Lower lobe of right lung (tissue), 2 donors: ENCODE measurements at regions not wholly inside any gene's neighbourhood (a gene's known extent, or its start where the extent isn't known, plus 50 kb on each side); places are given as distances from the start of the nearest gene placed in this dataset.
"Not testable (repeated sequence)": the region's sequence is repeated elsewhere in the genome, so short reads cannot be mapped to it uniquely, and the experiment has no call there.

ENCODE experiments used
- ATAC-seq, 2 donors: fragments of 200-7000 bp; cut with Tn5 transposase; one replicate each; pipeline ENCODE4 v1.9.1; 2020 to 2022; ENCODE audit warnings: mild to moderate bottlenecking in 2 of 2, moderate library complexity in 2 of 2
- DNase-seq: peaks from one replicate; pipeline ENCODE4 v3.0.0-alpha.2; 2020
- H3K27ac ChIP-seq: fragments of 200-600 bp; one replicate; pipeline ENCODE4 v1.8.0; 2022
- H3K27me3 ChIP-seq: fragments of 200-600 bp; one replicate; pipeline ENCODE4 v1.8.0; 2022; ENCODE audit warnings: low read depth
- H3K36me3 ChIP-seq: fragments of 200-600 bp; one replicate; pipeline ENCODE4 v1.8.0; 2022; ENCODE audit warnings: mild to moderate bottlenecking
- H3K4me1 ChIP-seq: fragments of 200-600 bp; one replicate; pipeline ENCODE4 v1.8.0; 2022
- H3K4me3 ChIP-seq: fragments of 200-600 bp; one replicate; pipeline ENCODE4 v1.8.0; 2022; ENCODE audit warnings: mild to moderate bottlenecking
- H3K9me3 ChIP-seq: fragments of 200-600 bp; one replicate; pipeline ENCODE4 v1.8.0; 2022
- CTCF ChIP-seq: fragments of 200-600 bp; IDR thresholded peaks from one replicate; pipeline ENCODE4 v1.8.0; 2022; ENCODE audit warnings: antibody characterized with exemption, mild to moderate bottlenecking
- intact Hi-C: fragments of 100-400 bp; cut with DNase I; formaldehyde crosslinking; loops from one replicate; pipeline ENCODE4 v1.11.0; 2022
- donor health status: DM: no; HTN: yes; CAD: no; lungs with severe emphysema.

GRCh38 chr2:36168115-36168514 is 187.5 kb upstream of the CRIM1 start:
- no peaks in the 10 kb centered on the region for H3K9me3 ChIP-seq
- no peaks in the 10 kb centered on the region for H3K36me3 ChIP-seq
- H3K27me3 ChIP-seq, result no peaks in the 10 kb centered on the region
- no peaks in the 10 kb centered on the region for H3K4me1 ChIP-seq
- no peak overlapping the region for H3K4me3 ChIP-seq
- DNase-seq (no peak), ATAC-seq (peak; percentile 28 to 37)
- TF ChIP-seq CTCF, result no peak
- intact Hi-C loops, result no loop called here
- H3K27ac ChIP-seq, result no peak overlapping the region

- intact Hi-C loops, result no loop called here
- Histone ChIP-seq H3K4me3 (no peak overlapping the region), H3K4me1 (no peaks in the 10 kb centered on the region), H3K27me3 (no peaks in the 10 kb centered on the region), H3K9me3 (no peaks in the 10 kb centered on the region), H3K36me3 (no peaks in the 10 kb centered on the region), H3K27ac (no peak overlapping the region)
- ATAC-seq (no peak), DNase-seq (no peak)
- no peak for TF ChIP-seq CTCF
Measured at GRCh38 chr2:36165132-36165531, 190.4 kb upstream of the CRIM1 start.

- DNase-seq, result no peak
- Histone ChIP-seq H3K27me3 (no peaks in the 10 kb centered on the region), H3K4me3 (no peak overlapping the region), H3K36me3 (no peaks in the 10 kb centered on the region), H3K4me1 (no peaks in the 10 kb centered on the region), H3K27ac (no peak overlapping the region), H3K9me3 (no peaks in the 10 kb centered on the region)
- ATAC-seq, result no peak
- no peak for TF ChIP-seq CTCF
- intact Hi-C loops, result no loop called here
Measured at GRCh38 chr2:36163520-36164254, 191.9 kb upstream of the CRIM1 start.

- H3K4me1 ChIP-seq, H3K36me3 ChIP-seq, DNase-seq, H3K27ac ChIP-seq, intact Hi-C loops, H3K4me3 ChIP-seq, ATAC-seq, H3K9me3 ChIP-seq, H3K27me3 ChIP-seq: not testable (repeated sequence)
Measured at GRCh38 chr2:36157093-36157492, 198.5 kb upstream of the CRIM1 start.

- ATAC-seq (no peak), DNase-seq (no peak)
- TF ChIP-seq CTCF, result no peak
- Histone ChIP-seq H3K27me3 (no peaks in the 10 kb centered on the region), H3K4me1 (no peaks in the 10 kb centered on the region), H3K27ac (no peak overlapping the region), H3K9me3 (no peaks in the 10 kb centered on the region), H3K4me3 (no peak overlapping the region), H3K36me3 (no peaks in the 10 kb centered on the region)
- intact Hi-C loops, result no loop called here
Measured at GRCh38 chr2:36147670-36148390, 207.7 kb upstream of the CRIM1 start.

GRCh38 chr2:36146765-36147164 is 208.8 kb upstream of the CRIM1 start:
- intact Hi-C loops, result no loop called here
- Histone ChIP-seq H3K27me3 (no peaks in the 10 kb centered on the region), H3K4me1 (no peaks in the 10 kb centered on the region), H3K9me3 (no peaks in the 10 kb centered on the region), H3K27ac (no peak overlapping the region), H3K36me3 (no peaks in the 10 kb centered on the region), H3K4me3 (no peak overlapping the region)
- no peak for DNase-seq
- ATAC-seq, result no peak
- no peak for TF ChIP-seq CTCF
